ENCODE measurements at regions not wholly inside any gene's neighbourhood (a gene's known extent, or its start where the extent isn't known, plus 50 kb on each side); places are given as distances from the start of the nearest gene placed in this dataset.
A peak's percentile ranks its signal among the peaks of the same experiment; 100 is the strongest.

GRCh38 chr4:179823342-179823741 lies 2381.1 kb upstream of the AGA start:
- no peaks in the 10 kb centered on the region for H3K27me3 ChIP-seq (ENCODE audit: insufficient read depth, low read length, poor library complexity)
- H3K4me2 ChIP-seq (ENCODE audit: insufficient read depth, low read length): no peak overlapping the region
- no peak overlapping the region for H3K9ac ChIP-seq (ENCODE audit: low read depth, low read length)
- H3K36me3 ChIP-seq (ENCODE audit: insufficient read depth, low read length): no peaks in the 10 kb centered on the region
- no peaks in the 10 kb centered on the region for H3K79me2 ChIP-seq (ENCODE audit: insufficient read depth, low read length)
- ATAC-seq (ENCODE audit: insufficient read depth, low read depth): no peak
- no peak overlapping the region for H3K4me3 ChIP-seq (ENCODE audit: low read depth in 1 of 2, low read length in 2 of 2)
- TF ChIP-seq CTCF (IDR thresholded peaks at IDR 0.05; ENCODE audit: borderline replicate concordance, extremely low read depth, low read length, poor library complexity, severe bottlenecking) (no peak), EZH2 (IDR thresholded peaks at IDR 0.05; ENCODE audit: borderline replicate concordance, low read depth, low read length, severe bottlenecking) (no peak)
- no peaks in the 10 kb centered on the region for H3K4me1 ChIP-seq (ENCODE audit: insufficient read depth, low read length)
- H4K20me1 ChIP-seq (ENCODE audit: insufficient read depth, low read length): no peaks in the 10 kb centered on the region
- H2AFZ ChIP-seq (ENCODE audit: low read depth, low read length): no peak overlapping the region
- DNase-seq: no peak
- H3K27ac ChIP-seq (ENCODE audit: low read length): no peak overlapping the region
- H3K9me3 ChIP-seq (ENCODE audit: insufficient read depth, low read length, severe bottlenecking): no peaks in the 10 kb centered on the region

GRCh38 chr4:179831274-179831673 lies 2389.0 kb upstream of the AGA start:
- Histone ChIP-seq H3K9ac (ENCODE audit: low read depth, low read length) (no peak overlapping the region), H3K27ac (ENCODE audit: low read length) (no peak overlapping the region), H4K20me1 (ENCODE audit: insufficient read depth, low read length) (no peaks in the 10 kb centered on the region), H3K79me2 (ENCODE audit: insufficient read depth, low read length) (no peaks in the 10 kb centered on the region), H3K27me3 (ENCODE audit: insufficient read depth, low read length, poor library complexity) (no peaks in the 10 kb centered on the region), H3K4me3 (ENCODE audit: low read depth in 1 of 2, low read length in 2 of 2) (no peak overlapping the region), H3K4me1 (ENCODE audit: insufficient read depth, low read length) (no peaks in the 10 kb centered on the region), H3K9me3 (ENCODE audit: insufficient read depth, low read length, severe bottlenecking) (no peaks in the 10 kb centered on the region), H2AFZ (ENCODE audit: low read depth, low read length) (no peak overlapping the region), H3K36me3 (ENCODE audit: insufficient read depth, low read length) (no peaks in the 10 kb centered on the region), H3K4me2 (ENCODE audit: insufficient read depth, low read length) (no peak overlapping the region)
- ATAC-seq (ENCODE audit: insufficient read depth, low read depth): no peak
- no peak for TF ChIP-seq CTCF (IDR thresholded peaks at IDR 0.05; ENCODE audit: borderline replicate concordance, extremely low read depth, low read length, poor library complexity, severe bottlenecking)
- TF ChIP-seq EZH2 (IDR thresholded peaks at IDR 0.05; ENCODE audit: borderline replicate concordance, low read depth, low read length, severe bottlenecking): no peak
- no peak for DNase-seq

GRCh38 chr4:179836179-179837075 lies 2394.2 kb upstream of the AGA start:
- Histone ChIP-seq H3K36me3 (ENCODE audit: insufficient read depth, low read length) (no peaks in the 10 kb centered on the region), H3K4me1 (ENCODE audit: insufficient read depth, low read length) (no peaks in the 10 kb centered on the region), H3K4me3 (ENCODE audit: low read depth in 1 of 2, low read length in 2 of 2) (no peak overlapping the region), H3K4me2 (ENCODE audit: insufficient read depth, low read length) (no peak overlapping the region), H2AFZ (ENCODE audit: low read depth, low read length) (no peak overlapping the region), H3K27me3 (ENCODE audit: insufficient read depth, low read length, poor library complexity) (no peaks in the 10 kb centered on the region), H3K9me3 (ENCODE audit: insufficient read depth, low read length, severe bottlenecking) (no peaks in the 10 kb centered on the region), H3K79me2 (ENCODE audit: insufficient read depth, low read length) (no peaks in the 10 kb centered on the region), H4K20me1 (ENCODE audit: insufficient read depth, low read length) (no peaks in the 10 kb centered on the region), H3K9ac (ENCODE audit: low read depth, low read length) (no peak overlapping the region), H3K27ac (ENCODE audit: low read length) (no peak overlapping the region)
- no peak for TF ChIP-seq EZH2 (IDR thresholded peaks at IDR 0.05; ENCODE audit: borderline replicate concordance, low read depth, low read length, severe bottlenecking)
- ATAC-seq (ENCODE audit: insufficient read depth, low read depth) (peak; percentile 84), DNase-seq (peak; percentile 31)

GRCh38 chr4:179843370-179843769 lies 2399.8 kb upstream of the TENM3 start:
- no peaks in the 10 kb centered on the region for H3K79me2 ChIP-seq (ENCODE audit: insufficient read depth, low read length)
- TF ChIP-seq EZH2 (IDR thresholded peaks at IDR 0.05; ENCODE audit: borderline replicate concordance, low read depth, low read length, severe bottlenecking) (no peak), CTCF (IDR thresholded peaks at IDR 0.05; ENCODE audit: borderline replicate concordance, extremely low read depth, low read length, poor library complexity, severe bottlenecking) (no peak)
- no peak overlapping the region for H3K9ac ChIP-seq (ENCODE audit: low read depth, low read length)
- no peaks in the 10 kb centered on the region for H4K20me1 ChIP-seq (ENCODE audit: insufficient read depth, low read length)
- H2AFZ ChIP-seq (ENCODE audit: low read depth, low read length): no peak overlapping the region
- no peaks in the 10 kb centered on the region for H3K36me3 ChIP-seq (ENCODE audit: insufficient read depth, low read length)
- no peak overlapping the region for H3K27ac ChIP-seq (ENCODE audit: low read length)
- H3K27me3 ChIP-seq (ENCODE audit: insufficient read depth, low read length, poor library complexity): no peaks in the 10 kb centered on the region
- H3K4me2 ChIP-seq (ENCODE audit: insufficient read depth, low read length): no peak overlapping the region
- H3K4me1 ChIP-seq (ENCODE audit: insufficient read depth, low read length): no peaks in the 10 kb centered on the region
- H3K9me3 ChIP-seq (ENCODE audit: insufficient read depth, low read length, severe bottlenecking): no peaks in the 10 kb centered on the region
- no peak for ATAC-seq (ENCODE audit: insufficient read depth, low read depth)
- DNase-seq: no peak
- no peak overlapping the region for H3K4me3 ChIP-seq (ENCODE audit: low read depth in 1 of 2, low read length in 2 of 2)
